ENCODE measurements at regions not wholly inside any gene's neighbourhood (a gene's known extent, or its start where the extent isn't known, plus 50 kb on each side); places are given as distances from the start of the nearest gene placed in this dataset.

DNA sequence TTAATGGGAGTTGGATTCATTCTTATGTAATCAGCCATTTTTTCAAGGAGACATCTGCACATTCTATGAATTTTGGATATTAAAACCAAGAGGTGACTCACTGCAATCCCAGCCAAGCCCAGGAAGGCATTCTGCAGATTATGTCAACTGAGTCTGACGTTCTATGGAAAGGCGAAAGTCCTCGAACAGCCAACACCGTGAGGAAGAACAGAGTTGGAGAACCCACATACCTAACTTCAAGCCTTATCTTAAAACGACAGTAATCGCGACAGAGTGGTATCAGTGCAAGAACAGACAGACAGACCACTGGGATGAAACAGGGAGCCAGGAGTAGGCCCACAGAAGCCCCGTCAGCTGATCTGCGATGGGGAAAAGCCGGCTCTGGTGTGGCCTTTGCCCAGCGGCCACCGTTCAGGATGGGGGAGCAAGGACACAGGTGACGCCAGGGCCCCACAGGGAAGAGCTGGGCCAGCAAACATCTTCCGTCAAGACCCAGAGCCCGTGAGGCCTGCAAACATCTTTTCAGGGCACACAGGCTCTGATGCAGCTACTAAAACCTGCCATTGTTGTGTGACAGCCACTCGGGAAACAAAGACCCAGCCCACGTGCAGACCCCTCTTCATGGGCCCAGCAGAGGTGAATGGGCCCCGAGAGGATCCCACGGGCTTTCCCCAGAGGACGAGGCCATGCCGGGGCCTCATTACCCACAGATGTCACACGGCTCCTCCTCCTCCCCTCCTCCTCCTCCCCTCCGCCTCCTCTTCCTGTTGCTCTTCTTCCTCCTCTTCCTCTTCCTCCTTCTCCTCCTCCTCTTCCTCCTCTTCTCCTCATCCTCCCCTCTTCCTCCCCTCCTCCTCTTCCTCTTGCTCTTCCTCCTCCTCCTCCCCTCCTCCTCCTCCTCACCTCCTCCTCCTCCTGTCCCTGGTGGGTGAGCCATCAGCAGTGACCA, 277.6 kb downstream of the ADGRD1 start:
- TF ChIP-seq FOXP2 (optimal IDR thresholded peaks at IDR 0.05; ENCODE audit: borderline replicate concordance, extremely low read depth, extremely low read length, insufficient read depth) (no peak), POLR2AphosphoS5 (IDR thresholded peaks at IDR 0.05; ENCODE audit: low read depth, low read length) (no peak), TAF1 (IDR thresholded peaks at IDR 0.05; ENCODE audit: borderline replicate concordance, insufficient read depth, low read length) (no peak), SIN3A (IDR thresholded peaks at IDR 0.05; ENCODE audit: borderline replicate concordance, insufficient read depth, low read length) (no peak)
- TF ChIP-seq, protein P1, sequence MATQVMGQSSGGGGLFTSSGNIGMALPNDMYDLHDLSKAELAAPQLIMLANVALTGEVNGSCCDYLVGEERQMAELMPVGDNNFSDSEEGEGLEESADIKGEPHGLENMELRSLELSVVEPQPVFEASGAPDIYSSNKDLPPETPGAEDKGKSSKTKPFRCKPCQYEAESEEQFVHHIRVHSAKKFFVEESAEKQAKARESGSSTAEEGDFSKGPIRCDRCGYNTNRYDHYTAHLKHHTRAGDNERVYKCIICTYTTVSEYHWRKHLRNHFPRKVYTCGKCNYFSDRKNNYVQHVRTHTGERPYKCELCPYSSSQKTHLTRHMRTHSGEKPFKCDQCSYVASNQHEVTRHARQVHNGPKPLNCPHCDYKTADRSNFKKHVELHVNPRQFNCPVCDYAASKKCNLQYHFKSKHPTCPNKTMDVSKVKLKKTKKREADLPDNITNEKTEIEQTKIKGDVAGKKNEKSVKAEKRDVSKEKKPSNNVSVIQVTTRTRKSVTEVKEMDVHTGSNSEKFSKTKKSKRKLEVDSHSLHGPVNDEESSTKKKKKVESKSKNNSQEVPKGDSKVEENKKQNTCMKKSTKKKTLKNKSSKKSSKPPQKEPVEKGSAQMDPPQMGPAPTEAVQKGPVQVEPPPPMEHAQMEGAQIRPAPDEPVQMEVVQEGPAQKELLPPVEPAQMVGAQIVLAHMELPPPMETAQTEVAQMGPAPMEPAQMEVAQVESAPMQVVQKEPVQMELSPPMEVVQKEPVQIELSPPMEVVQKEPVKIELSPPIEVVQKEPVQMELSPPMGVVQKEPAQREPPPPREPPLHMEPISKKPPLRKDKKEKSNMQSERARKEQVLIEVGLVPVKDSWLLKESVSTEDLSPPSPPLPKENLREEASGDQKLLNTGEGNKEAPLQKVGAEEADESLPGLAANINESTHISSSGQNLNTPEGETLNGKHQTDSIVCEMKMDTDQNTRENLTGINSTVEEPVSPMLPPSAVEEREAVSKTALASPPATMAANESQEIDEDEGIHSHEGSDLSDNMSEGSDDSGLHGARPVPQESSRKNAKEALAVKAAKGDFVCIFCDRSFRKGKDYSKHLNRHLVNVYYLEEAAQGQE (IDR thresholded peaks at IDR 0.05; ENCODE audit: insufficient read depth in 1 of 2, low read depth in 2 of 2, low read length in 2 of 2): no peak

DNA sequence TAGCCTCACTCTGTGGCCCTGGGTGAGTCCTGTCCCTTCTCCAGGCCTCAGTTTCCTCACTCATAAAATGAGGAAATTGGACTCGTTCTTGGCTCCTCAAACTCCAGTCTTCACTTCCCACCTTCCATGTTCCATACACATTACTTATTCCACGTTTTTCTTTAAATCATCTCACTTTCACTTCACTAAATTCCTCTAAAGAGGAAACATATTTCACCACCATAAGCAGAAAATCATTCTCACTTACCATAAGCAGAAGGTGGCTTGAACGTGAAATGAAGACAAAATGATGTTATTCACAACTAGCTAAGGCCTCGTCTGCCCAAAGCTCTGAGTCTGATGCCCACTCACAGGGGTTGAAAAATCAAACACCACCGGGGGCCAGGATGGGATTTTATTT, 278.3 kb downstream of the ADGRD1 start:
- TF ChIP-seq SIN3A (IDR thresholded peaks at IDR 0.05; ENCODE audit: borderline replicate concordance, insufficient read depth, low read length) (no peak), TAF1 (IDR thresholded peaks at IDR 0.05; ENCODE audit: borderline replicate concordance, insufficient read depth, low read length) (no peak), POLR2AphosphoS5 (IDR thresholded peaks at IDR 0.05; ENCODE audit: low read depth, low read length) (no peak), FOXP2 (optimal IDR thresholded peaks at IDR 0.05; ENCODE audit: borderline replicate concordance, extremely low read depth, extremely low read length, insufficient read depth) (no peak)
- TF ChIP-seq, protein P1 (IDR thresholded peaks at IDR 0.05; ENCODE audit: insufficient read depth in 1 of 2, low read depth in 2 of 2, low read length in 2 of 2): no peak

DNA sequence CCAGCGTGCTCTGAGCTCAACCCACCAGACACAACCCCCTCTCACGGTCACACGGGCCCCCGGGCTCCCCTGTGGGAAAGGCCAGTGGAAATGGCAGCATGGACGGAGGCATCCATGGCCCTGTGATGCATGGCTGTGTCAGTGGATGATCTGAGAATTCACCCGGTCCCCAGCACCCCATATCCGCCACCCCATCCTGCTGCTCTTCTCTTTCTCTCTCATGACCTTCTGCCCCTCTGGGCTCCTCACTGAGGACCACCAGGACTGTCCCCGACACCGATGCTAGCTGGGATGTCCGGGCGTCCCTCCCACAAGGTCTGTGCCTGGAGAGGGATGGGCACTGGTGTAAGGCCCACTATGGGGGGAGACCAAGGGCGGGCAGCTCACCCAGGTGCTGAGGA, 282.2 kb downstream of the ADGRD1 start:
- no peak for TF ChIP-seq POLR2AphosphoS5 (IDR thresholded peaks at IDR 0.05; ENCODE audit: low read depth, low read length)
- TF ChIP-seq SIN3A (IDR thresholded peaks at IDR 0.05; ENCODE audit: borderline replicate concordance, insufficient read depth, low read length): no peak
- TF ChIP-seq, protein P1 (IDR thresholded peaks at IDR 0.05; ENCODE audit: insufficient read depth in 1 of 2, low read depth in 2 of 2, low read length in 2 of 2): no peak
- no peak for TF ChIP-seq TAF1 (IDR thresholded peaks at IDR 0.05; ENCODE audit: borderline replicate concordance, insufficient read depth, low read length)
- no peak for TF ChIP-seq FOXP2 (optimal IDR thresholded peaks at IDR 0.05; ENCODE audit: borderline replicate concordance, extremely low read depth, extremely low read length, insufficient read depth)

DNA sequence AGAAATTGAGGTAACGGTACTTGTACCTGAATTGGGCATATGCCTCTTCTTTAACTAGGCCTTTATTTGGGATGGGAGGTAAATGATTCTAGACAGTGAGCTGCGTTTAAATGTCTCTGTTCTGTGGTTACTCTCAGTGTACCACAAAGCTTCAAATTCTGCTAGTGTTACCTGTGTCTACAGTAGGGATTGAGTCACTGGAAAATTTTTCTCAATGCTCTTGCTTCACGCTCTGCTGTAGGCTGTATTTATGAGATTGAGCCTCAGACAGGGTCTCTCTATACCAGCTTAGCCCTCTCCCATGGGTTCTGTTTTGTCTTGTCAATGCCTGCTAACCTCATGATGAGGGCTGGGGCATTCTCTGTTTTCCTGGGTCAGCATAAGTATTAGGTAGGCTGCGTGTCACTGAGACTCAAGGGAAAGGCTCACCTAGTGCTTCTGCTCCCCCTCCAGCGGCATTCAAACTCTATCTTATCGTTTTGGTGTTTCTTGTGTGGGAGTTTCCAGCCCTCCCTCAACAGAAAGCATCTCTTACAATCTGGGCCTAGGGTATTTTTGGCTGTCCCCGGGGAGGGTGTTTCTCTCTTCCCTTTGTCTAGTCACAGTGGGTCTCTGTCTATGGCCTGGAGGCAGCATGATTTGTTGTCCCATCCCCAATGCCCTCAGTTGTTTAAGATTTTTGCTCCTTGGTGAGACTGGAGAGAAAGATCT, 285.8 kb downstream of the ADGRD1 start:
- no peak for TF ChIP-seq POLR2AphosphoS5 (IDR thresholded peaks at IDR 0.05; ENCODE audit: low read depth, low read length)
- no peak for TF ChIP-seq SIN3A (IDR thresholded peaks at IDR 0.05; ENCODE audit: borderline replicate concordance, insufficient read depth, low read length)
- no peak for TF ChIP-seq TAF1 (IDR thresholded peaks at IDR 0.05; ENCODE audit: borderline replicate concordance, insufficient read depth, low read length)
- TF ChIP-seq FOXP2 (optimal IDR thresholded peaks at IDR 0.05; ENCODE audit: borderline replicate concordance, extremely low read depth, extremely low read length, insufficient read depth): no peak
- TF ChIP-seq, protein P1 (IDR thresholded peaks at IDR 0.05; ENCODE audit: insufficient read depth in 1 of 2, low read depth in 2 of 2, low read length in 2 of 2): no peak

All from PFSK-1 (cell line).